Activated CD4-positive, alpha-beta T cell treated with anti-CD3 and anti-CD28 coated beads, Interleukin-2, Interleukin-6, amounts not matched to agents 100 ng/mL and 50 ng/mL, durations not matched to agents 16 hours and 8 hours (primary cell): ENCODE measurements at regions not wholly inside any gene's neighbourhood (a gene's known extent, or its start where the extent isn't known, plus 50 kb on each side); places are given as distances from the start of the nearest gene placed in this dataset.

ENCODE experiments used
- DNase-seq: peaks from one replicate; pipeline ENCODE4 v3.0.0-alpha.2; 2020

DNA sequence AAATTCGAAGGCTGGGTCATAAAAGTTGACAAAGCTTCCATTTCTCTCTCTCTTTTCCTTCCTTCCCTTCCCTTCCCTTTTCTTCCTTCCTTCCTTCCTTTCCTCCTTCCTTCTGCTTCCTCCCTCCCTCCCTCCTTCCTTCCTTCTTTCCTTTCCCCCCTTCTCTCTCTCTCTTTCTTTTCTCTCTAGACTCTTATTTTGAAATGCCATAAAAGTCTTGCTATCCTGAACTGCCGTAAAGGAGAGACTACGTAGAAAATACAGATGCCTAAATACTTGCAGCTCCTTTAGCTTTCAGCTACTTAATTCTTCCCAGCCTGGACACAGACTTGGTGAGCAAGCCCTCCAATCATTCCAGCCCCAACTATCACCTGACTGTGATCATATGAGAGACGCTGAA is 1644.4 kb downstream of the FAM181B start:
- DNase-seq = no peak

- DNase-seq = no peak
These were observed 1639.6 kb upstream of the TENM4 start for GRCh38 chr11:81080476-81080875.

- no peak for DNase-seq
These were observed 1631.4 kb upstream of the TENM4 start for GRCh38 chr11:81072273-81072672.

- no peak for DNase-seq
These were observed 1630.8 kb upstream of the TENM4 start for GRCh38 chr11:81071606-81072005.

DNA sequence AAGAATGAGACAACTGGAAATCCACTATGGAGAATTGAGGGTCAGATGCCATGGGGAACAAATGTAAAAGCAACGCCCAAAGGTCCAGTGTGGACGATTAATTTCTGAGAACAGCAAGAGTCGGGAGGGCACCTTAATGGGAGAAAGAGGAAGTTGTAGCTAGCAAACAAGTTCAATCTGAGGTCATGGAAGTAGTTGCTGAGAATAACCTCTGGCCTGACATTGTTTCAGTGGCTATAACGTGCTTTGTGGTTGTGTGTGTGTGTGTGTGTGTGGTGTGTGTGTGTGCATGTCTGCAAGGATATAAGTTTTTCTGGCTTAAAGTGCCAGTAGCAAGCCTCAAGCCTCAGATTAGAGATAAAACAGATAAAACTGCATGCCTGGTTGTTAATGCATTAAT is 1630.1 kb upstream of the TENM4 start:
- DNase-seq = no peak

- DNase-seq = no peak
These were observed 1618.5 kb upstream of the TENM4 start for GRCh38 chr11:81059356-81059755.

DNA sequence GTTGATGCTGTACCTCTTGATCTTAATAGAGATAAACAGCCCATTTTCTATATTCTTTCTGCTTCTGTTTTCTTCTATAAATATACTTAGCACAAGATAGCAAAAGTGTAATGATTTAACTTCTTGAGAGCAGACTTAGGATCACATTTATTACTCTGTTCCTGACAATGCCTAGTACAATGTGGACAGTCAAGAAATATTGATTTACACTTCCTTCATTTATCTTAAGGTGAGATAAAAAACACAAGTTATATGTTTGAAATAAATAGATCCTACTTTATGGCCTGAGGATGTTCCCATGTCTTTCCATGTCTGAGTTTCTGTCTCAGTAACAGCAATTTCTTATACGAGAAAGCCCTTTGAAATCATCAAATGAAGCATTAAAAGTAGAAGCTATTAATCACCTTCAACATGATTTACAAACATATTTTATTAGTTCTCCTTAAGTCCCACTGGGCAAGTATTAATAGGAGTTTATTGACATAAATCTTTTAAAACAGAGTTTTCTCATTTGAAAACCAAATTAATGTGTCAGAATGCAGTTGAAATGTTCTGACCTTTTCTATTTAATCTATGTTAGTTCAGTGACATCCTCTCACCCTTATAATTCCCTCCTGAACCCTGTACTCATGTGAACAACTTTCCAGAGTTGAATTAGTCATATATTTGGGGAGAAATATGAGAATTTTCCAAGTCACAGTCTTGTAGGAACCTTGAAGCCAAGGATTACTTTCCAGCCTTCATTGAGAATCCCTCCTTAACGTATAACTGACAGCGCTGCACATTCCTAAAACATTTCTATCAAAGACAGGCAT is 1611.7 kb upstream of the TENM4 start:
- no peak for DNase-seq

GRCh38 chr11:81039916-81040524 is 1599.2 kb upstream of the TENM4 start:
- no peak for DNase-seq

DNA sequence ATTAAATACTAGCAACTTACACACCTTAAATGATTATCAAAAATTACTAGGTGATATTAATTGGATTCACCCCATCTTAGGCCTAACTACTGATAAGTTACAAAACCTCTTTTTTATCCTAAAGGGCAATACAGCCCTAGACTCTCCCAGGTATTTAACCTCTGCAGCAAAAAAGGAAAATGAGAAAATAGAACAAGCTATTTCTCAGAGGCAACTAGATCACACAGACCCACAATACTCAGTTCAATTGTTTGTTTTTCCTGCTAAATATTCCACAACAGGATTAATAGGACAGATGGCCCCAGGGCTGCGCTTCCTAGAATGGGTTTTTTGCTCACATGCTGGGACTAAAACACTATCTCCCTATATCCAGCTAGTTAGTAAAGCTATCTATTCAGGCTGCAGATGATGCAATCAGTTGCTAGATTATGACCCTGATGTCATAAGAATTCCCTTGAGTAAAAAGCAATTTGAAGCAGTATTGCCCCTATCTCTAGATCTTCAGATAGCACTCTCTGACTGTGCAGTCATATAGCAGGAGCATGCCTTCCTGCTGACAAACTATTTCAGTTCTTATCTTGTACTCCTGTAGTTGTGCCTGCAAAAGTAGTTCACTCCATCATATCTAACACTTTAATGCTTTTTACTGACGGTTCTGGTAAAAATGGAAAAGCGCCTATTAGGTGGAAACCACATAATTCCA is 1595.5 kb upstream of the TENM4 start:
- no peak for DNase-seq

- DNase-seq = no peak
These were observed 1593.1 kb upstream of the TENM4 start for GRCh38 chr11:81033779-81034540.

- DNase-seq = no peak
These were observed 1592.1 kb upstream of the TENM4 start for GRCh38 chr11:81032906-81033305.

GRCh38 chr11:81030186-81030585 is 1589.4 kb upstream of the TENM4 start:
- no peak for DNase-seq

DNA sequence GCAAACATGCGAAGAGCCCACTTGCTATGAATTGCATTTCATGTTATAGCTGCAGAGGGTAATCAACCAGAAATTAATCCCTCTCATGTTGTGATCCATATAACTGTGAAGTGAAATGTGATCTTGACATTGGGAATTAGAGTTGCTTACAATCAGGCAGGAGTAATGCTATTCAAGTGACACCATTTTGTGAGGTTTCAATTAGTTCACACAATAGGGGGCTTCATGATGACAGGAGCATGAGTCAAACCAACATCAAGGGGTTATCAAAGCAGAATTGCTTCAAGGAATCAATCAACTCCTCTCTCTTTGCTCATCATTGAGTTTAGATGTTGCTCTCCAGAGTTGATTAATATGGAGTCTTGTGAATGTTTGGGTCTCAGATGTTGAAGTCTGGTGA is 1585.2 kb upstream of the TENM4 start:
- no peak for DNase-seq

GRCh38 chr11:81022057-81022456 is 1581.2 kb upstream of the TENM4 start:
- DNase-seq = no peak

- no peak for DNase-seq
These were observed 1569.8 kb upstream of the TENM4 start for GRCh38 chr11:81010631-81011030.

DNA sequence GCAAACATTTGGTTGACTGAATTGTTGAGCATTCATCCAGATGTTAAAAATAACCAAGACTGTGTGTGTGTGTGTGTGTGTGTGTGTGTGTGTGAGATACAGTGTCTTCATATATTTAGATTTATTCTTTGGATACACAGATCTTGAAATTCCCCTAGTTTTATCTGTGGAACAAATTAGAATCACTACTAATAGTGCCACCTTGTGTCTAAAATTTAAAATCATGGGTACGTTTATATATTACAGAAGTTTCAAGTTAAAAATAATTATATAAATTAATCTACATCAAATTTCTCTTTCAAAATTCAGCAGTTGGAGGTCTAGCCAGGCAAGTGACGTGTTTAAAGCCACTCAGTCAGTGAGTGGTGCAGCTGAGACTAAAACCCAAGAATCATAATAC is 1566.2 kb upstream of the TENM4 start:
- DNase-seq = no peak

DNA sequence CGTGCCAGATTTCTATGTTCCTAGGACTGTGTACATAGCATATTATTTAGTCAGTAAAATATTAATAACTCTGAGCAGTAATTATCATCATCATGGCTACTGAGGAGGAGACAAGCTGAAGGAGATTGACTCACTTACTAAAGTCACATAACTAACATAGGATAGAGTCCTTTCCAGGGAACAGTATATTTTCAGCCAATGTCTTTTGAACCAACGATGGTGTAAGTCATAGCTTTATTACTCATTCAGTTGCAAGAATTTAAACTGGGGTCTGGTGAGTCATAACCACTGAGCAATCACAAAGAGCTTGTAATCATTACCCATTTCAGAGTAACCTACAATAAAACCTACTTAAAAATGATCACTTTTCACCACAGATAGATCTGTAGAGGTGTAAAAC is 1564.8 kb upstream of the TENM4 start:
- peak; percentile 0 for DNase-seq

GRCh38 chr11:81004576-81004975 is 1563.7 kb upstream of the TENM4 start:
- DNase-seq = no peak

DNA sequence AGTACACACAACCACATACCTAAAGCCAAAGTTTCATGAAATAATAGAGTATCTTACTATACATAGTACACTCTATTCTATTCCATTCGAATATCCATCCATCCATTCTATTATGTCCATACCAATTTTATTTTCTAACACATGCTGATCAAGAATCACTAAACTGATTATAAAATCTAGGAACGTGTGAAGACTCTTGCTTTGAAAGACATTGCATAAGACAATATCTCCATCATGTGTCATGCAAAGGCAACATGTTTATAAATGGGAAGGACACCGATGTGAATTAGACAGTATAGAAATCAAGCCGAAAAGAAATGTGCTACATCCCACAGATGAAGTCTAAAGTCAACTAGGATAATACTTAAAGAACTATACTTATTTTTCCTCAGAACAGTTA is 1561.5 kb upstream of the TENM4 start:
- DNase-seq = no peak

- no peak for DNase-seq
These were observed 1559.9 kb upstream of the TENM4 start for GRCh38 chr11:81000735-81001134.

GRCh38 chr11:81000334-81000733 is 1559.5 kb upstream of the TENM4 start:
- no peak for DNase-seq

GRCh38 chr11:80995523-80995922 is 1554.7 kb upstream of the TENM4 start:
- DNase-seq = no peak

DNA sequence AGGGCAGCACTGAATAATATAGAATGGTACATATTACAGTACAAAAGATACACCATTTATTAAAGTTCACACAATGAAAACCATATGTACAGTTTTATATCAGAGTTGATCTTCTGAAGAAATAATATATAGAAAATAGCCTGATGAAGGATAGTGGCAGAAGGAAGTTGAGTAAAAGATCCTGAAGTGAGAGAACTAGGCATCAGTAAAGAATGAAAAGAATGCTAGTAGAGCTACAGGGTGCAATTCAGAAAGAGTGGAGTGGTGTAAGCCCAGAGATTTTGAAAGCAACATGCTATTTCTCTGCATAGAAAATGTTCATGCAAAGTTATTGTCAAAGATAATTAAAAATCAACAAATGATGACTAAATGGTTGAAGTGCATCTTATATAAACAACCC is 1552.7 kb upstream of the TENM4 start:
- no peak for DNase-seq
